COLO668 (cell line): ENCODE measurements at regions not wholly inside any gene's neighbourhood (a gene's known extent, or its start where the extent isn't known, plus 50 kb on each side); places are given as distances from the start of the nearest gene placed in this dataset.

Experiments used
- DNase-seq: peaks from one replicate; lab custom pipeline; 2025; ENCODE audit not compliant: unreplicated experiment; lab: John Stamatoyannopoulos, UW

GRCh38 chr16:54231919-54232318, 54.7 kb downstream of the IRX3 start:
- DNase-seq: no peak

DNA sequence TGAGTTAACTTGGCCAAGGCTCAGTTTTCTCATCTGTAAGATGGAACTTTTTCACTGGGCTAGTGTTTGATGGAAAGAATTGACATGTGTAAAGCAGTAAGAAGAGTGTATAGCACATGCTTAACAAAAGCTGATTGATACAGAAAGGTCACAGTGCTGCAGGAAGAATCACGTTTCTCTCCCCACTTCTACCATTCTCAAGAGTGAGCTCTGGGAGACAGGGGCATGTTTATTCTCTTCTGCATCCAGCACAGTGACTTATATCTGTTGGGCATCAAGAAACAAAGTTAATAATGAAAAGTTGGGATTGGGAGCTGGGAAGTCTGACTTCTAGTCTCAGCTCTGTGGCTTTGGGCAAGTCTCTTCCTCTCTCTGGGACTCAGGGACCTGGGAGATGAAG, 55.3 kb downstream of the IRX3 start:
- DNase-seq: no peak

GRCh38 chr16:54228325-54228724, 58.3 kb downstream of the IRX3 start:
- no peak for DNase-seq

DNA sequence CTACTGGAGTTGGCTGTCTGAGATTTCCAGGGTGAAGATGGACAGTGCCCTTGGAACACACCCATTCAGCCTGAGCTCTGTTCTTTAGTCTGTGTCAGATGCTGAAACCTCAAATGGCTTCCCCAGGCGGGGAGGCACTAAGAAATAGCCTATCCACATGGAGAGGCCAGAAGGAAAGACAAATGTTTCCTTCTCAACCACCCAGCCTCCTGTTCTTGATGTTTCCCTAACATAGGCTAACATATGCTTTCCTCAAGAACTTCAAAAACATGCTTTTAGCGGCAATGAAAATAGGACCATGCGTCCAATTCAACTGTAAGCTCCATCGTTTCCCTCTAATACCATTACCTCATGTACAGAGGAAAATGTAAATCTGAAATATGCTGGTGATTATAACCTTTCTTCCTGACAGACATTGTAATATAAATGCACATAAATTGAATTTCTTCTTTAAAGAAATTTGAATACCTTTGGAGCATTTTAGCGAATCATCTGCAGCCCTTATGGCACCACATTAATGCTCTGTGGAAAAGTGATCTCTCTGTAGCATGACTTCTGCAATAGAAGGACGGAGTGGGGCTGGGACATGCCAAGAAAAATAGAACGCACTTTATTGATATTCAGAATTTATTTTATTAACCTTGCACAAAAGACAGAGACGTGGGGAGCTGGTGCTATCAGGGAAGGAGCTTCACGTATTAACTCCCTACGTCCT, 60.1 kb downstream of the IRX3 start:
- DNase-seq: no peak

- no peak for DNase-seq
Measured at GRCh38 chr16:54219709-54220108, 66.9 kb downstream of the IRX3 start.

DNA sequence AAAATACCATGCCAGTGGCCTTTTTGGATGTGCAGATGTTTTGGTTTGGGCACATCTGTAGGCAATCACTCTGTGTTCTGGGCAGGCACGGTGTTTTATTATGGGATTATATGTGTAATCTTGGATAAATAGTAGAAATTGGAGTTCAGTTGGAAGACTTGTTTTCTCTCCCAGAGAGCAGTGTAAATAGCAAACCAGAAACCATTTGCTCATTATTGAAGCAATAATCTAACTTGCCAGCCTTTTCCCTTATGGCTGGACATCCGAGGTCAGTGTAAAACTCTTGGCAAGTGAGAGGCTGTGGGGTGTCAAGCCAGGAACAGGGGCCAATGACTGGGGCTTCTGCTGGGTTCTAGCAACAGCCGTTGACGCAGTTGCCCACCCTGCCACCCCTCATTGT, 69.9 kb downstream of the IRX3 start:
- DNase-seq: no peak

DNA sequence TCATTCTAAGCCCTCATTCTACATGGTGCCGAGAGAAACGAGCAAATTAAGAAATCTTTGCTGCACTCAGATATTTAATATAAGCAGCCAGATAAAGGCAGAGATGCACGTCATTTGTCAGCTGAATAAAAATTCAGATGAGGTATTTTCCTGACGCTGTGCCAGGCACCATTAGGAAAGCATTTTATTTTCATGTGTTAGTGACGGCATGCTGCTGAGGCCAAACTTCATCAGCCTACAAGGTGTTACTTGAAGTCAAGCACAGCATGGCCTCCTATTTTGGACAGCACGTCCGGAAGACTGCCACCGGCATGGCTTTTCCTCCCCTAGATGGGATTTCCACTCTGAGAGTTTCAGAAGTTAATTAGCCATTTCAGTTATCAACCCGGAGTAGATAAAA, 70.3 kb downstream of the IRX3 start:
- DNase-seq: no peak

GRCh38 chr16:54215471-54215870, 71.1 kb downstream of the IRX3 start:
- DNase-seq: no peak

GRCh38 chr16:54213322-54213721, 73.3 kb downstream of the IRX3 start:
- DNase-seq: no peak

DNA sequence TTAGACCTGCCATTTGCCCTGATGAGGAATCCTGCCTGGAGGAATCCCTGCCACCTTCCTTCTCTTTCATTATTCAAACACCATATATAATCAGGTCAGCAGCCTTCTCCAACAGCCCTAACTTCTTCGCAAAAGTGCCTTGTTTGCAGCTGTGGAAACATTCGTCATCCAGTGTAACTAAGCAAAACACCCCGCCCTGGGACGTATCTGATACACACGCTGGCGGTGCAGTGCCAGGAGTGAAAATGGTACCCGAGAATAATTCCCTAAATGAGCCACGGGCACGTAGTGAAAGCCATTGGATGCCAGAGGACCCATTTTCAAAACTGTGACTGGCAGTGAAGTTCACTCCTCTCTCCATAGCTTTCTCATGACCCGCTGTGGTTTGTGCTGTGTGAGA, 73.7 kb downstream of the IRX3 start:
- no peak for DNase-seq

- no peak for DNase-seq
Measured at GRCh38 chr16:54211203-54211602, 75.4 kb downstream of the IRX3 start.

DNA sequence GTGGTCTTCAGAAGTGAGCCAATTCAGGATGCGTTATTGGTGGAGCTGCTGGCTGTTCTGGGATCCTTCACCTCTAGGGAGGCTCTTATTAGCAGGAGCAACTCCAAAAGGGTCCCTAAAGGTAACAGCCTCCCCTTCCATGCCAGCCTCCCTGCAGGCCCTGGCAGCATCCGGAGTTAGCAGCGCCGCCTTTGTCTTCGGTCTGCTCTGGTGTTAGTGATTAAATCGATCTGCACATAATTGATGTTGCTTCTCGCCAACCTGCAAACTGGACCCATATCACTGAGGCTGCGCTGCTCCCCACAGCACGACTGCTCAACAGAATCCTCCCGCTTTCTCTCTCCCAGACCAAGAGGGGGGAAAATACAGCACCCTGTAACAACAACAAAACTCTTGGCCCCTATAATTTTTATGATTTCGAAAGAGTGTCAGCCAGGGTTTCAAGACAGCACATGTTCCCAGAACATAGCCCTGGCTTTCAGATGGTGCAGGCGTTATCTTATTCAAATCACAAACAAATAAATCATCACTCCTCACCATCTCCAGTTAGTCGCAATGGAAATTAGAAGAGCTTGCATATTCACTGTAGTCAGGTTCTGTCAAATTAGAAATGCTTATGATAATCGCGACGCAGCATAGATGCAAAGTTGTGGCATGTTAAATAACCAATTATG, 76.0 kb downstream of the IRX3 start:
- DNase-seq: no peak

- DNase-seq: no peak
Measured at GRCh38 chr16:54208237-54208636, 78.3 kb downstream of the IRX3 start.

DNA sequence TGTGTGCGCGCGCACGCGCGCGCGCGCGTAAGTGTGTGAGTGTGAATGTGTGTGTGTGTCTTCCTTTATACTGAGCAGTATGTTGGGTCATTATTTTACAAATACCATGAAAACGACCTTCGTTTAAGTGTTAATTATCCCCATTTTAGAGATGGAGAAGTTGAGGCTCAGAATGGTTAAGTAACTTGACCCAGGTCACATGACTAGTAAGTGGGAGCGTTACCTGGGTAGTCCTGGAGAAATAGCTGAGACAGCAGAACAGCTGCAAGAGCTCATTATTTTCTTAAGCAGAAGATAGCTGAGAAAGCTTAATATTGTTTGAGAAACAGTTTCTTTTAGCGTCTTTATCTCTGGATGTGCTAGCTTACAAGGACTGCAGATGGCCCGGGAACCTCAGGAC, 78.8 kb downstream of the IRX3 start:
- no peak for DNase-seq

GRCh38 chr16:54204756-54205155, 81.8 kb downstream of the IRX3 start:
- peak; percentile 28 for DNase-seq

GRCh38 chr16:54203851-54204505, 82.6 kb downstream of the IRX3 start:
- DNase-seq: no peak

DNA sequence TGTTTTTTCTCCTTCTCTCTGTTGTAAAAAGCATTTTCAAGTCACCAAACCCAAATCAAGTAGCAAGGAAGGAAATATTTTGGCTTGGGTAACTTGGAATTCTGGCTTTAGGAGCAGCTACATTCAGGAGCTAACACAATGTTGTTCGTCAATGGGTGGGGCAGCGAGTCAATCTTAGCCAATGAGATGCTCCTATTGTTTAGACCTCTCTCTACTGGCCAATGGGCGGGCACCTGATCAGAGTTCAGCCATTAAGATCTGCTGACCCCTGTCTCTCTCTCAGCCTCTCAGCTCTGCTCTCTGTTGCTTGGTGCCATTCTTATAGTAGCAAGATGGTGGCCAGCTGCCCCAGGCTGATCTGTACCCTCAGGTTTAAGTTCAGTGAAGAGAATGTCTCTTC, 83.2 kb downstream of the IRX3 start:
- DNase-seq: no peak
